PC-9 (cell line): ENCODE measurements at regions not wholly inside any gene's neighbourhood (a gene's known extent, or its start where the extent isn't known, plus 50 kb on each side); places are given as distances from the start of the nearest gene placed in this dataset.

Source experiments
- BruUV-seq: library from RNA; stranded (reverse); fragments of 400-500 nt; replicated peaks from 2 replicates; lab custom pipeline; 2021; lab: Mats Ljungman, UMichigan
- CTCF ChIA-PET: fragments of 300-600 bp; sonication (Branson Sonifier 250); formaldehyde crosslinking; loops from one replicate; lab custom pipeline; 2022; ENCODE audit warnings: antibody characterized with exemption; lab: Charles Lee
- POLR2A ChIA-PET: fragments of 300-600 bp; sonication (Branson Sonifier 250); formaldehyde crosslinking; loops from one replicate; lab custom pipeline; 2022; ENCODE audit warnings: antibody characterized with exemption; ENCODE audit not compliant: unreplicated experiment; lab: Charles Lee
- DNase-seq, 2 experiments: peaks; one replicate each; pipeline versions ENCODE4 v3.0.0 to v3.0.0-alpha.2; 2015 to 2022; ENCODE audit warnings: mixed read lengths in 1 of 2
- H2AFZ ChIP-seq: fragments of 200-600 bp; sonication (generic); 2 replicates; pipeline ENCODE4 v1.8.1; 2017; ENCODE audit warnings: antibody characterized with exemption
- H3F3A ChIP-seq: fragments of 200-600 bp; sonication (generic); 2 replicates; pipeline ENCODE4 v1.8.1; 2017; ENCODE audit warnings: antibody characterized with exemption, mild to moderate bottlenecking, low read depth; ENCODE audit not compliant: insufficient read depth
- H3K27ac ChIP-seq: fragments of 200-600 bp; sonication (generic); 2 replicates; pipeline ENCODE4 v1.6.1; 2016; ENCODE audit warnings: mixed run types
- H3K27me3 ChIP-seq: fragments of 200-600 bp; sonication (generic); 2 replicates; pipeline ENCODE4 v1.6.1; 2016; ENCODE audit warnings: low read depth, mixed run types; ENCODE audit not compliant: insufficient read depth
- H3K36me3 ChIP-seq: fragments of 200-600 bp; sonication (generic); 2 replicates; pipeline ENCODE4 v1.6.1; 2016; ENCODE audit warnings: low read depth, mixed run types
- H3K4me1 ChIP-seq: fragments of 200-600 bp; sonication (generic); replicated peaks from 2 replicates; pipeline ENCODE4 v1.6.1; 2016; ENCODE audit warnings: mixed run types; ENCODE audit not compliant: insufficient read depth
- H3K4me2 ChIP-seq: fragments of 200-600 bp; sonication (generic); 2 replicates; pipeline ENCODE4 v1.6.1; 2017; ENCODE audit warnings: mixed run types
- H3K4me3 ChIP-seq: fragments of 200-600 bp; sonication (generic); 2 replicates; pipeline ENCODE4 v1.6.1; 2016; ENCODE audit warnings: mixed run types
- H3K79me2 ChIP-seq: fragments of 200-600 bp; sonication (generic); 2 replicates; pipeline ENCODE4 v1.6.1; 2017; ENCODE audit warnings: low read depth, mixed run types
- H3K9me2 ChIP-seq: fragments of 200-600 bp; sonication (generic); 2 replicates; pipeline ENCODE4 v1.8.1; 2017; ENCODE audit warnings: mild to moderate bottlenecking; ENCODE audit not compliant: insufficient read depth
- H3K9me3 ChIP-seq: fragments of 200-600 bp; sonication (generic); 2 replicates; pipeline ENCODE4 v1.8.1; 2016; ENCODE audit warnings: low read depth; ENCODE audit not compliant: insufficient read depth
- H4K20me1 ChIP-seq: fragments of 200-600 bp; sonication (generic); 2 replicates; pipeline ENCODE4 v1.8.1; 2017; ENCODE audit not compliant: insufficient read depth
- EZH2 ChIP-seq: fragments of 200-600 bp; sonication (generic); IDR thresholded peaks from 2 replicates; pipeline ENCODE4 v1.8.0; 2017; ENCODE audit warnings: antibody characterized with exemption, low read depth
- intact Hi-C: fragments of 100-400 bp; cut with micrococcal nuclease; formaldehyde crosslinking; loops from one replicate; pipeline ENCODE4 v1.10.0; 2022; ENCODE audit not compliant: unreplicated experiment
- TF ChIP-seq, protein P1 (sequence below): fragments of 200-600 bp; sonication (generic); conservative IDR thresholded peaks from 2 replicates; pipeline ENCODE4 v1.6.1; 2017; ENCODE audit warnings: mixed run types, antibody characterized with exemption, mild to moderate bottlenecking, moderate library complexity

DNA sequence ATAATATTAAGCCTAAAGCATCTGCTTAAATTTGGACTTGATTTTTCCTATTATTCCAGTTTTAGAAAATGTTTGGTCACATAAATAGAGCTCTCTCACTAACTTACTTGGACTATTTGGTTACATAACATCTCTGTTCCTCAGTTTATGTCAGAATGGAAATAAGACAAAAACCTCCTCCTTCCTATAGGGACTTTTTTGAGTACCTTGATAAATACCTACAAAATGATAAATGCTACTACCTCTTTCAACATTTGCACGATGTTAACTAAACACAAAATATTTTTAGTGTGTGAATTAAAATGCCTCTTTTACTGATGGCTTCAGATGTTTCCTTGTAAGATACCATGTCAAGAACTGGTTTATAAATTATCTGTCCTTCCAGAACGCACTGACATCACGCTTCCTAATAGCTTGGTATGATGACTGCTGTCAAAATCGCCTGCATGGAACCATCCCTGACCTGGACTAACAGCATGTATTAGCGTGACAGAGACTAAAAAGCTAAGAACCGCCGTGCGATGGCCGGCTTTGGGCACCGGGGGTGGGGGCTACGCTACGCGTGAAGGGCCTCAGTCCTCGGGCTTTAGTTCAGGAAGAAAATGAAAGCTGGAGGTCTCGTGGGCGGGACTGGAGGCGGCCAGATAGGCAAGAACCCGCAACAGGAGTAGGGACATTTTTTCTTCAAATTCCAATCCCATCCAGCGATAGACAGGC is 133.2 kb upstream of the BARHL2 start:
- TF ChIP-seq, protein P1, sequence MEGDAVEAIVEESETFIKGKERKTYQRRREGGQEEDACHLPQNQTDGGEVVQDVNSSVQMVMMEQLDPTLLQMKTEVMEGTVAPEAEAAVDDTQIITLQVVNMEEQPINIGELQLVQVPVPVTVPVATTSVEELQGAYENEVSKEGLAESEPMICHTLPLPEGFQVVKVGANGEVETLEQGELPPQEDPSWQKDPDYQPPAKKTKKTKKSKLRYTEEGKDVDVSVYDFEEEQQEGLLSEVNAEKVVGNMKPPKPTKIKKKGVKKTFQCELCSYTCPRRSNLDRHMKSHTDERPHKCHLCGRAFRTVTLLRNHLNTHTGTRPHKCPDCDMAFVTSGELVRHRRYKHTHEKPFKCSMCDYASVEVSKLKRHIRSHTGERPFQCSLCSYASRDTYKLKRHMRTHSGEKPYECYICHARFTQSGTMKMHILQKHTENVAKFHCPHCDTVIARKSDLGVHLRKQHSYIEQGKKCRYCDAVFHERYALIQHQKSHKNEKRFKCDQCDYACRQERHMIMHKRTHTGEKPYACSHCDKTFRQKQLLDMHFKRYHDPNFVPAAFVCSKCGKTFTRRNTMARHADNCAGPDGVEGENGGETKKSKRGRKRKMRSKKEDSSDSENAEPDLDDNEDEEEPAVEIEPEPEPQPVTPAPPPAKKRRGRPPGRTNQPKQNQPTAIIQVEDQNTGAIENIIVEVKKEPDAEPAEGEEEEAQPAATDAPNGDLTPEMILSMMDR, result no peak
- no peak for TF ChIP-seq EZH2
- Histone ChIP-seq H3K27ac (no peak overlapping the region), H3K4me3 (peak overlapping the region; percentile 89), H2AFZ (peak overlapping the region; percentile 100), H3F3A (no peaks in the 10 kb centered on the region), H4K20me1 (no peaks in the 10 kb centered on the region), H3K36me3 (no peaks in the 10 kb centered on the region), H3K79me2 (no peaks in the 10 kb centered on the region), H3K27me3 (no peaks in the 10 kb centered on the region), H3K9me3 (no peaks in the 10 kb centered on the region), H3K4me1 (peaks cover 9% of the 10 kb centered on the region; the same call in 1 of the 2 replicates), H3K4me2 (peak overlapping the region; percentile 92), H3K9me2 (no peaks in the 10 kb centered on the region)
- ChIA-PET CTCF (interaction anchor here (0.5 kb wide), 1 partner anchor 271 kb away, joined by 4 read pairs; no protein-coding TSS in a partner anchor), POLR2A (interaction anchor here (0.6 kb wide), 1 partner anchor 114 kb away, joined by 10 read pairs; no protein-coding TSS in a partner anchor)
- BruUV-seq, result TSS peak; percentile 47
- intact Hi-C loops, result no loop called here
- peak in 1 of 2 experiments; percentile 28 for DNase-seq

GRCh38 chr1:90841473-90841872 is 124.4 kb upstream of the BARHL2 start:
- Histone ChIP-seq H3K27me3 (no peaks in the 10 kb centered on the region), H3F3A (no peaks in the 10 kb centered on the region), H3K9me2 (no peaks in the 10 kb centered on the region), H3K79me2 (no peaks in the 10 kb centered on the region), H4K20me1 (no peaks in the 10 kb centered on the region; the same call in 1 of the 2 replicates), H3K4me2 (no peak overlapping the region), H3K9me3 (no peaks in the 10 kb centered on the region; the same call in 1 of the 2 replicates), H3K27ac (no peak overlapping the region), H3K4me1 (no peaks in the 10 kb centered on the region), H2AFZ (no peak overlapping the region), H3K36me3 (no peaks in the 10 kb centered on the region), H3K4me3 (no peak overlapping the region)
- intact Hi-C loops, result no loop called here
- ChIA-PET POLR2A (no interaction called here), CTCF (no interaction called here)
- no peak for DNase-seq
- BruUV-seq, result no TSS peak
- TF ChIP-seq, protein P1, result no peak
- no peak for TF ChIP-seq EZH2

- no peaks in the 10 kb centered on the region for H3K9me2 ChIP-seq
- H3K36me3 ChIP-seq, result no peaks in the 10 kb centered on the region
- intact Hi-C loops, result no loop called here
- no TSS peak for BruUV-seq
- H3K27ac ChIP-seq, result no peak overlapping the region
- no peak overlapping the region for H2AFZ ChIP-seq
- DNase-seq, result no peak
- CTCF ChIA-PET, result no interaction called here
- H3K79me2 ChIP-seq, result no peaks in the 10 kb centered on the region
- no peak overlapping the region for H3K4me2 ChIP-seq
- no peaks in the 10 kb centered on the region; the same call in 1 of the 2 replicates for H4K20me1 ChIP-seq
- no peak for TF ChIP-seq EZH2
- TF ChIP-seq, protein P1, result no peak
- H3F3A ChIP-seq, result no peaks in the 10 kb centered on the region
- POLR2A ChIA-PET, result no interaction called here
- no peaks in the 10 kb centered on the region for H3K4me1 ChIP-seq
- no peaks in the 10 kb centered on the region; the same call in 1 of the 2 replicates for H3K9me3 ChIP-seq
- no peak overlapping the region for H3K4me3 ChIP-seq
- H3K27me3 ChIP-seq, result no peaks in the 10 kb centered on the region
Measured at GRCh38 chr1:90840352-90840751, 123.2 kb upstream of the BARHL2 start.
